ENCODE measurements at regions not wholly inside any gene's neighbourhood (a gene's known extent, or its start where the extent isn't known, plus 50 kb on each side); places are given as distances from the start of the nearest gene placed in this dataset.
A peak's percentile ranks its signal among the peaks of the same experiment; 100 is the strongest.

- POLR2A ChIA-PET = no interaction called here
- CTCF ChIA-PET = interaction anchor here (0.6 to 0.7 kb wide), 2 partner anchors 45 to 49 kb away, joined by 3 to 4 read pairs; no protein-coding TSS in a partner anchor
Measured at GRCh38 chr7:118306771-118307170, 82.3 kb downstream of the ANKRD7 start.

GRCh38 chr7:118311121-118311836 is 86.8 kb downstream of the ANKRD7 start:
- ChIA-PET POLR2A (interaction anchor here (1.4 kb wide), 1 partner anchor 9 kb away, joined by 3 read pairs; no protein-coding TSS in a partner anchor), CTCF (interaction anchor here (1.2 kb wide), 1 partner anchor 115 kb away, joined by 3 read pairs; no protein-coding TSS in a partner anchor)
- Mint-ChIP-seq H3K27ac (ENCODE audit: low read depth, unreplicated experiment) (peak overlapping the region; percentile 90), H3K27me3 (ENCODE audit: insufficient read depth, unreplicated experiment) (no peaks in the 10 kb centered on the region), H3K9me3 (ENCODE audit: unreplicated experiment) (peaks cover 10% of the 10 kb centered on the region), H3K36me3 (ENCODE audit: insufficient read depth, unreplicated experiment) (no peaks in the 10 kb centered on the region), H3K4me3 (ENCODE audit: unreplicated experiment) (no peak overlapping the region), H3K4me1 (ENCODE audit: insufficient read depth, unreplicated experiment) (peaks cover 34% of the 10 kb centered on the region)
- DNase-seq (ENCODE audit: unreplicated experiment) = peak; percentile 92
- intact Hi-C loops (cut with micrococcal nuclease) = no loop called here
- TF ChIP-seq CTCF (IDR thresholded peaks at IDR 0.05; ENCODE audit: unreplicated experiment) = no peak
- BruUV-seq (replicated peaks) = TSS peak; percentile 99

More at GRCh38 chr7:118306771-118307170, 82.3 kb downstream of the ANKRD7 start:
- H3K4me3 Mint-ChIP-seq (ENCODE audit: unreplicated experiment) = no peak overlapping the region
- H3K27me3 Mint-ChIP-seq (ENCODE audit: insufficient read depth, unreplicated experiment) = no peaks in the 10 kb centered on the region
- BruUV-seq (replicated peaks) = no TSS peak
- H3K36me3 Mint-ChIP-seq (ENCODE audit: insufficient read depth, unreplicated experiment) = no peaks in the 10 kb centered on the region
- no peak for DNase-seq (ENCODE audit: unreplicated experiment)
- no peak for TF ChIP-seq CTCF (IDR thresholded peaks at IDR 0.05; ENCODE audit: unreplicated experiment)
- H3K4me1 Mint-ChIP-seq (ENCODE audit: insufficient read depth, unreplicated experiment) = peaks cover 22% of the 10 kb centered on the region
- H3K27ac Mint-ChIP-seq (ENCODE audit: low read depth, unreplicated experiment) = no peak overlapping the region
- H3K9me3 Mint-ChIP-seq (ENCODE audit: unreplicated experiment) = peaks cover 10% of the 10 kb centered on the region
- intact Hi-C loops (cut with micrococcal nuclease) = no loop called here

GRCh38 chr7:118312051-118312450 is 87.5 kb downstream of the ANKRD7 start:
- peaks cover 34% of the 10 kb centered on the region for H3K4me1 Mint-ChIP-seq (ENCODE audit: insufficient read depth, unreplicated experiment)
- peak; percentile 39 for DNase-seq (ENCODE audit: unreplicated experiment)
- POLR2A ChIA-PET = interaction anchor here (1.0 to 1.4 kb wide), 2 partner anchors 8 to 21 kb away, joined by 3 read pairs; no protein-coding TSS in a partner anchor
- TF ChIP-seq CTCF (IDR thresholded peaks at IDR 0.05; ENCODE audit: unreplicated experiment) = no peak
- TSS peak; percentile 97 for BruUV-seq (replicated peaks)
- H3K36me3 Mint-ChIP-seq (ENCODE audit: insufficient read depth, unreplicated experiment) = no peaks in the 10 kb centered on the region
- no peak overlapping the region for H3K4me3 Mint-ChIP-seq (ENCODE audit: unreplicated experiment)
- H3K27ac Mint-ChIP-seq (ENCODE audit: low read depth, unreplicated experiment) = peak overlapping the region; percentile 90
- CTCF ChIA-PET = interaction anchor here (0.6 to 1.2 kb wide), 3 partner anchors 116 to 1135 kb away, joined by 3 to 4 read pairs (median 3); no protein-coding TSS in a partner anchor
- peaks cover 10% of the 10 kb centered on the region for H3K9me3 Mint-ChIP-seq (ENCODE audit: unreplicated experiment)
- intact Hi-C loops (cut with micrococcal nuclease) = no loop called here
- no peaks in the 10 kb centered on the region for H3K27me3 Mint-ChIP-seq (ENCODE audit: insufficient read depth, unreplicated experiment)

GRCh38 chr7:118312966-118313365 is 88.5 kb downstream of the ANKRD7 start:
- H3K9me3 Mint-ChIP-seq (ENCODE audit: unreplicated experiment) = peaks cover 10% of the 10 kb centered on the region

More at GRCh38 chr7:118312966-118313365, 88.5 kb downstream of the ANKRD7 start:
- Mint-ChIP-seq H3K4me3 (ENCODE audit: unreplicated experiment) (no peak overlapping the region), H3K27ac (ENCODE audit: low read depth, unreplicated experiment) (peak overlapping the region; percentile 90), H3K36me3 (ENCODE audit: insufficient read depth, unreplicated experiment) (no peaks in the 10 kb centered on the region), H3K27me3 (ENCODE audit: insufficient read depth, unreplicated experiment) (no peaks in the 10 kb centered on the region), H3K4me1 (ENCODE audit: insufficient read depth, unreplicated experiment) (peaks cover 34% of the 10 kb centered on the region)
- TF ChIP-seq CTCF (IDR thresholded peaks at IDR 0.05; ENCODE audit: unreplicated experiment) = no peak
- ChIA-PET CTCF (interaction anchor here (0.6 kb wide), 1 partner anchor 162 kb away, joined by 3 read pairs; no protein-coding TSS in a partner anchor), POLR2A (interaction anchor here (1.0 to 1.4 kb wide), 2 partner anchors 7 to 20 kb away, joined by 3 read pairs; no protein-coding TSS in a partner anchor)
- DNase-seq (ENCODE audit: unreplicated experiment) = no peak
- intact Hi-C loops (cut with micrococcal nuclease) = no loop called here
- no TSS peak for BruUV-seq (replicated peaks)

Measured in MCF 10A (cell line).